Uterus (tissue), 2 donors: ENCODE measurements at regions not wholly inside any gene's neighbourhood (a gene's known extent, or its start where the extent isn't known, plus 50 kb on each side); places are given as distances from the start of the nearest gene placed in this dataset.

ENCODE experiments used
- POLR2A ChIP-seq, 2 donors: fragments of 450-650 bp; IDR thresholded peaks; one replicate each; pipeline ENCODE4 v1.6.1; 2016; ENCODE audit warnings: antibody characterized with exemption in 2 of 2, mild to moderate bottlenecking in 1 of 2, moderate library complexity in 1 of 2
- TF ChIP-seq, protein P1 (sequence below), 4 experiments: fragments of 200-600 bp in 2 of 4; fragments of 450-650 bp in 2 of 4; sonication (generic) in 2 of 4; IDR thresholded peaks; one replicate each; pipeline ENCODE4 v1.5.1; 2016 to 2019; ENCODE audit warnings: antibody characterized with exemption in 4 of 4, mild to moderate bottlenecking in 2 of 4, moderate library complexity in 1 of 4

GRCh38 chr6:28695715-28696114 is 170.0 kb downstream of the GPX5 start:
- TF ChIP-seq, protein P1, sequence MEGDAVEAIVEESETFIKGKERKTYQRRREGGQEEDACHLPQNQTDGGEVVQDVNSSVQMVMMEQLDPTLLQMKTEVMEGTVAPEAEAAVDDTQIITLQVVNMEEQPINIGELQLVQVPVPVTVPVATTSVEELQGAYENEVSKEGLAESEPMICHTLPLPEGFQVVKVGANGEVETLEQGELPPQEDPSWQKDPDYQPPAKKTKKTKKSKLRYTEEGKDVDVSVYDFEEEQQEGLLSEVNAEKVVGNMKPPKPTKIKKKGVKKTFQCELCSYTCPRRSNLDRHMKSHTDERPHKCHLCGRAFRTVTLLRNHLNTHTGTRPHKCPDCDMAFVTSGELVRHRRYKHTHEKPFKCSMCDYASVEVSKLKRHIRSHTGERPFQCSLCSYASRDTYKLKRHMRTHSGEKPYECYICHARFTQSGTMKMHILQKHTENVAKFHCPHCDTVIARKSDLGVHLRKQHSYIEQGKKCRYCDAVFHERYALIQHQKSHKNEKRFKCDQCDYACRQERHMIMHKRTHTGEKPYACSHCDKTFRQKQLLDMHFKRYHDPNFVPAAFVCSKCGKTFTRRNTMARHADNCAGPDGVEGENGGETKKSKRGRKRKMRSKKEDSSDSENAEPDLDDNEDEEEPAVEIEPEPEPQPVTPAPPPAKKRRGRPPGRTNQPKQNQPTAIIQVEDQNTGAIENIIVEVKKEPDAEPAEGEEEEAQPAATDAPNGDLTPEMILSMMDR (IDR thresholded peaks at IDR 0.05), result no peak
- no peak for TF ChIP-seq POLR2A (IDR thresholded peaks at IDR 0.05)
